Dendritic cell treated with granulocyte-macrophage colony-stimulating factor and Interleukin-4, amounts not matched to agents 40 ng/mL and 50 ng/mL, for 4 days (primary cell): ENCODE measurements at regions not wholly inside any gene's neighbourhood (a gene's known extent, or its start where the extent isn't known, plus 50 kb on each side); places are given as distances from the start of the nearest gene placed in this dataset.
"Not testable (repeated sequence)": the region's sequence is repeated elsewhere in the genome, so short reads cannot be mapped to it uniquely, and the experiment has no call there.

ENCODE experiments used
- H3K27ac Mint-ChIP-seq: one replicate; pipeline ENCODE4 v1.8.0; 2022; ENCODE audit warnings: mild to moderate bottlenecking, mixed read lengths
- H3K27me3 Mint-ChIP-seq: one replicate; pipeline ENCODE4 v1.8.0; 2022; ENCODE audit warnings: mild to moderate bottlenecking, mixed read lengths
- H3K36me3 Mint-ChIP-seq: one replicate; pipeline ENCODE4 v1.8.0; 2022; ENCODE audit warnings: low read depth, mixed read lengths
- H3K4me1 Mint-ChIP-seq: one replicate; pipeline ENCODE4 v1.8.0; 2022; ENCODE audit warnings: low read depth, mixed read lengths
- H3K4me3 Mint-ChIP-seq: one replicate; pipeline ENCODE4 v1.8.0; 2022; ENCODE audit warnings: mild to moderate bottlenecking, moderate library complexity, mixed read lengths
- H3K9me3 Mint-ChIP-seq: one replicate; pipeline ENCODE4 v1.8.0; 2022; ENCODE audit warnings: mixed read lengths
- intact Hi-C: fragments of 100-400 bp; cut with micrococcal nuclease; formaldehyde crosslinking; loops from one replicate; pipeline ENCODE4 v1.15.0; 2022

DNA sequence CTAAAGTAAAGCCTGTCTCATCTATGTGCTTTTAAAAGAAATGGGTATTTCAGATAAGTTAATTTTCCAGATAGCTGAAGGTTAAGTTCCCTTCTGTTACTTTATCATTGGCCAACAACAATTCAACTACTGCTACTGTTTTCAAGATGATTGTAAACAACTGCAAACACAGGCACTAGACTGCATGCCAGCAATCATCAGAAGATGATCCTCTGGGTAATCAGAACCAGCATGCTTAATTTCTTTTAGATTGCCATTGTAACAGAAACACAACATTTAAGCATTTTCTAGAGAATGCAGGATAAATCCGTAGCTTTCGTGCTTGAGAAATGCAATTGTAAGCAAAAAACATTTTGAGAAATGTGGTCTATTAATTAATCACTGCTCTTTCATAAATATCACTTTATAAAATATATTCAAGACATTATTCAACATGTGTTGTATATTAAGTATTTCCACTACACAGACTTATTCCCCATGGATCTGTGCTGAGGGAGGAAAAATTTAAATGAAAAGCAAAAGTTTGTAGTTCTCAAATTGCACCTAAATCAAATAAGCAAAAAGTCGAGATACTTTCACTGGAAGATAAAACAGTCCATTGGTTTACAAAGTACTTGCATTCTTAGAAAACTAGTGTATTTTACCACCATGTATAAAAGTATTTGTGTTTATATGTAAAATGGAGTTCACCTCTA lies 133.7 kb downstream of the ATL2 start:
- intact Hi-C loops: no loop called here
- Mint-ChIP-seq H3K27me3 (peaks cover 9% of the 10 kb centered on the region), H3K9me3 (no peaks in the 10 kb centered on the region), H3K4me1 (peaks cover 7% of the 10 kb centered on the region), H3K4me3 (no peak overlapping the region), H3K27ac (no peak overlapping the region), H3K36me3 (no peaks in the 10 kb centered on the region)

DNA sequence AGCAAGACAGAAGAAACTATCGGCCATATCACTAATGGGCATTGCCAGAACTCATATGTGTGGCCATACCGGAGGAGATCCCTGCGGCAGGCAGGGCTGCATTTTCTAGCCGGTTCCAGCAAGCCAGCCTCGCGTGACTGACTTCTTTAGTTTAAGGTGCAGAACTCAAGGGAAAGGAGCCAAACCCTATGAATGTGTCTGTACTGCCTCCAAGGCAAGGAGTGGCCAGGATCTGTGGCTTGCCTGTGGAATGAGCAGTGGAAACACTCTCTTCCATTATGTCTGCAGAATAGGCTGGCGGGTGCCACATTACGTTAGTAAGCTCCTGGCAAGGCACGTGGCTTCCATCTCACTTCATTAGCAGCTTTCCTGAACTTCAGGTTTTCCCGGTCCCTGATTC lies 137.6 kb downstream of the ATL2 start:
- intact Hi-C loops: no loop called here
- no peak overlapping the region for H3K4me3 Mint-ChIP-seq
- H3K36me3 Mint-ChIP-seq: no peaks in the 10 kb centered on the region
- no peak overlapping the region for H3K27ac Mint-ChIP-seq
- peaks cover under 1% of the 10 kb centered on the region for H3K4me1 Mint-ChIP-seq
- peaks cover 5% of the 10 kb centered on the region for H3K27me3 Mint-ChIP-seq
- no peaks in the 10 kb centered on the region for H3K9me3 Mint-ChIP-seq

DNA sequence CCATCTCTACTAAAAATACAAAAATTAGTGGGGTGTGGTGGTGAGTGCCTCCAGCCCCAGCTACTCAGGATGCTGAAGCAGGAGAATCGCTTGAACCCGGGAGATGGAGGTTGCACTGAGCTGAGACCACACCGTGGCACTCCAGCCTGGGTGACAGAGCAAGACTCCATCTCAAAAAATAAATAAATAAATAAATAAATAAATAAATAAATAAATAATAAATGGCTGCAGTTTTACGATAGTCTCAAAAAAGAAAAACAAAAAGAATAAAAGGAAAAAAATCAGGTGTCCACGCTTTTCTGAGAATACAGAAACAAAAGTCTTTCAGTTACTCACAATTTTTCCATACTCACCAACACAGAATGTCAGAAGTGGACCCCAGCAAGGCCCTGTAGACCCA lies 138.4 kb downstream of the ATL2 start:
- intact Hi-C loops, H3K9me3 Mint-ChIP-seq, H3K4me3 Mint-ChIP-seq, H3K27me3 Mint-ChIP-seq, H3K27ac Mint-ChIP-seq, H3K4me1 Mint-ChIP-seq, H3K36me3 Mint-ChIP-seq: not testable (repeated sequence)

DNA sequence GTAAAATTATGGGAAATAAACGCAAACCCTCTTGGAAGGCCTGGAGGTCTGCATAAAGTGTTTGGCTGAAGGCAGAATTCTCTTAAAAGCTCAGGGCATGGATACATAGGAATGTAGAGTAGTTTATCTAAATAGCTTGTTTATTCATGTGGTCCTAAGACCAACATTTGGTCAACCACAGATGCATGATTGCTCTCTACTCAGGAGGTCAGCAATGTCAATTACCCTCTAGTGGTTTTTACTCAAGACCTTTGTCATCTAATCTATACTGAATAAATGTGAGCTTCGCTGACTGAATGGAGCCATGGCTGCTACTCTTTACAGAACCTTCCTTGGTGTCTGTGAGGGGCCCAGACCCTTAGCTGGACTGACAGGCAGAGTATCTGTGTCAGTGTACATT lies 139.8 kb downstream of the ATL2 start:
- Mint-ChIP-seq H3K36me3 (no peaks in the 10 kb centered on the region), H3K27me3 (peaks cover 11% of the 10 kb centered on the region), H3K27ac (no peak overlapping the region), H3K9me3 (no peaks in the 10 kb centered on the region), H3K4me3 (no peak overlapping the region), H3K4me1 (no peaks in the 10 kb centered on the region)
- intact Hi-C loops: no loop called here

DNA sequence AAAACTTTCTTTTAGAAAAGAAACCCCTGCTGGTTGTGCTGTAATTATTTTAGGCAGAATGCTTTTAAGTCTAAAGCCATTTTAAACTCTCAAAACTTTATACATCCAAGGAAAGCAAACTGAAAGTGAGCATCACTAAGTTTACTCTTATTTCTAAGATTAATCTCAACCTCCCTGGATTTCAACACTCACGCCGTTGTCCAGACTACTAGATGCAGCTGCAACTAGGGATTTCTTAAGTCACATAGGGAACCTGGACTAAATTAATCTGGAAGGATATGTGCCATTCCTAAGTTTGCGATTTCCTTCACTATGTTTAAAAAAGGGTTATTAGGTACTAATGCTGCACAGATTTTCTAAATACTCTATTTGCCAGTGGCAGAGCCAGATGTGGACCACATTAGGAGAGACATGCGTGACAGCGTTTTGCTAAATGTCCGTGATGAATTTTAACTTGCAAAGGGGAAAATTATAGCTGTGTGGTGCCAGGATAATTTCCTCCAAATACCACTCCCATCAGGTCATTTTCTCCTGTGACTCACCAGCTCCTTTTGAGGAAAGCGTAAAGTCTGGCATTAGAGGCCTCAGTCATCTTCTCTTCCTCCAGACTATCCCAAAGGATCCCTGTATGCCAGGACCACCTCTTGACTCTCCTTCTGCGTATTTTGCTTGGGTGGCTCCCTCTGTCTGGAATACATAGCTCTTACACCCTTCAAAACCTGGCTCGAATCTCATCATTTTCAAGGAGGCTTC lies 143.7 kb downstream of the ATL2 start:
- no peak overlapping the region for H3K4me3 Mint-ChIP-seq

GRCh38 chr2:38232454-38232853 lies 144.6 kb downstream of the ATL2 start:
- H3K27ac Mint-ChIP-seq: no peak overlapping the region
- peaks cover 13% of the 10 kb centered on the region for H3K4me1 Mint-ChIP-seq
- no peaks in the 10 kb centered on the region for H3K36me3 Mint-ChIP-seq
- peaks cover 9% of the 10 kb centered on the region for H3K27me3 Mint-ChIP-seq
- intact Hi-C loops: no loop called here
- no peaks in the 10 kb centered on the region for H3K9me3 Mint-ChIP-seq
- H3K4me3 Mint-ChIP-seq: no peak overlapping the region

More for the DNA sequence above, 143.7 kb downstream of the ATL2 start:
- H3K27me3 Mint-ChIP-seq: peaks cover 9% of the 10 kb centered on the region
- peaks cover 13% of the 10 kb centered on the region for H3K4me1 Mint-ChIP-seq
- intact Hi-C loops: no loop called here
- no peaks in the 10 kb centered on the region for H3K36me3 Mint-ChIP-seq
- no peak overlapping the region for H3K27ac Mint-ChIP-seq
- no peaks in the 10 kb centered on the region for H3K9me3 Mint-ChIP-seq

- H3K36me3 Mint-ChIP-seq: no peaks in the 10 kb centered on the region
- intact Hi-C loops: no loop called here
- H3K27me3 Mint-ChIP-seq: peaks cover 12% of the 10 kb centered on the region
- H3K27ac Mint-ChIP-seq: no peak overlapping the region
- H3K4me3 Mint-ChIP-seq: no peak overlapping the region
- no peaks in the 10 kb centered on the region for H3K9me3 Mint-ChIP-seq
- peaks cover 15% of the 10 kb centered on the region for H3K4me1 Mint-ChIP-seq
Observed at GRCh38 chr2:38230756-38231155, 146.3 kb downstream of the ATL2 start.

- peaks cover 17% of the 10 kb centered on the region for H3K27me3 Mint-ChIP-seq
- H3K9me3 Mint-ChIP-seq: no peaks in the 10 kb centered on the region
- no peaks in the 10 kb centered on the region for H3K36me3 Mint-ChIP-seq
- intact Hi-C loops: no loop called here
- no peak overlapping the region for H3K4me3 Mint-ChIP-seq
- H3K27ac Mint-ChIP-seq: no peak overlapping the region
- peaks cover 25% of the 10 kb centered on the region for H3K4me1 Mint-ChIP-seq
Observed at GRCh38 chr2:38228753-38229152, 148.3 kb downstream of the ATL2 start.

- Mint-ChIP-seq H3K36me3 (no peaks in the 10 kb centered on the region), H3K27me3 (peaks cover 14% of the 10 kb centered on the region), H3K9me3 (no peaks in the 10 kb centered on the region), H3K27ac (no peak overlapping the region), H3K4me3 (no peak overlapping the region), H3K4me1 (peaks cover 12% of the 10 kb centered on the region)
- intact Hi-C loops: no loop called here
Observed at GRCh38 chr2:38224821-38225437, 149.0 kb upstream of the CYP1B1 start.

- Mint-ChIP-seq H3K27ac (no peak overlapping the region), H3K4me3 (no peak overlapping the region), H3K36me3 (no peaks in the 10 kb centered on the region), H3K9me3 (no peaks in the 10 kb centered on the region), H3K4me1 (peaks cover 14% of the 10 kb centered on the region), H3K27me3 (peaks cover 14% of the 10 kb centered on the region)
- intact Hi-C loops: no loop called here
Observed at GRCh38 chr2:38224181-38224580, 148.2 kb upstream of the CYP1B1 start.

- no peaks in the 10 kb centered on the region for H3K36me3 Mint-ChIP-seq
- H3K4me1 Mint-ChIP-seq: peaks cover 18% of the 10 kb centered on the region
Observed at GRCh38 chr2:38223256-38223655, 147.3 kb upstream of the CYP1B1 start.

GRCh38 chr2:38220164-38220563 lies 144.2 kb upstream of the CYP1B1 start:
- Mint-ChIP-seq H3K4me1 (peaks cover 24% of the 10 kb centered on the region), H3K4me3 (no peak overlapping the region), H3K27ac (no peak overlapping the region), H3K9me3 (no peaks in the 10 kb centered on the region), H3K27me3 (peaks cover 19% of the 10 kb centered on the region), H3K36me3 (no peaks in the 10 kb centered on the region)
- intact Hi-C loops: no loop called here

More at GRCh38 chr2:38223256-38223655, 147.3 kb upstream of the CYP1B1 start:
- peaks cover 18% of the 10 kb centered on the region for H3K27me3 Mint-ChIP-seq
- H3K9me3 Mint-ChIP-seq: no peaks in the 10 kb centered on the region
- intact Hi-C loops: no loop called here
- no peak overlapping the region for H3K27ac Mint-ChIP-seq
- H3K4me3 Mint-ChIP-seq: no peak overlapping the region

- no peak overlapping the region for H3K4me3 Mint-ChIP-seq
- no peaks in the 10 kb centered on the region for H3K9me3 Mint-ChIP-seq
- H3K27ac Mint-ChIP-seq: no peak overlapping the region
- no peaks in the 10 kb centered on the region for H3K36me3 Mint-ChIP-seq
- peaks cover 12% of the 10 kb centered on the region for H3K27me3 Mint-ChIP-seq
- intact Hi-C loops: no loop called here
- peaks cover 26% of the 10 kb centered on the region for H3K4me1 Mint-ChIP-seq
Observed at GRCh38 chr2:38218995-38219394, 143.0 kb upstream of the CYP1B1 start.

GRCh38 chr2:38218591-38218991 lies 142.6 kb upstream of the CYP1B1 start:
- Mint-ChIP-seq H3K27me3 (peaks cover 12% of the 10 kb centered on the region), H3K4me1 (peaks cover 30% of the 10 kb centered on the region), H3K27ac (no peak overlapping the region), H3K9me3 (no peaks in the 10 kb centered on the region), H3K36me3 (no peaks in the 10 kb centered on the region), H3K4me3 (no peak overlapping the region)
- intact Hi-C loops: no loop called here
